ENCODE measurements at regions not wholly inside any gene's neighbourhood (a gene's known extent, or its start where the extent isn't known, plus 50 kb on each side); places are given as distances from the start of the nearest gene placed in this dataset.
A peak's percentile ranks its signal among the peaks of the same experiment; 100 is the strongest.

DNA sequence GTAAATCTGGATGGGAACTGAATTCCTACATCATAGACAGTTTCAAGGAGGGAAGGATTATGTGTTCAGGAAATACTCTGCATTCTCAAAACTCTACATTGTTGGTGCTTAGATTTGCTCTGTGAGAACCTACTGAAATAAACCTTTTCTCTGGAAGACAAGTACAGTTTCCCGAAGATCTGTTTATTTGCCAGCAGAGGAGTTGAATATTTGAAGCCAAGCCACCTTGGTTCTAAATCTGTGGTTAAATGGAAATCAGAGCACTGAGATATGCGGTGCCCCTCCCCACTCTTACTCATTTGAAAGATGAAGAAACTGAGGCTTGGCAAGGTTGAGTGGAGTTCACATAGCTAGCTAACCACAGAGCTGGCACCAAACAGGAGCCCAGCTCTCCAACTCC lies 146.3 kb upstream of the CTAGE1 start:
- H3K27ac ChIP-seq, result peak overlapping the region in 1 of 2 donors; percentile 93
- intact Hi-C loops (cut with DNase I; ENCODE audit: low total_unique reads), result loop anchor here (5.0 to 10.0 kb wide), 5 partner anchors 179 to 659 kb away; no protein-coding TSS in a partner anchor
- no peaks in the 10 kb centered on the region for H3K36me3 ChIP-seq
- TF ChIP-seq, protein P1, sequence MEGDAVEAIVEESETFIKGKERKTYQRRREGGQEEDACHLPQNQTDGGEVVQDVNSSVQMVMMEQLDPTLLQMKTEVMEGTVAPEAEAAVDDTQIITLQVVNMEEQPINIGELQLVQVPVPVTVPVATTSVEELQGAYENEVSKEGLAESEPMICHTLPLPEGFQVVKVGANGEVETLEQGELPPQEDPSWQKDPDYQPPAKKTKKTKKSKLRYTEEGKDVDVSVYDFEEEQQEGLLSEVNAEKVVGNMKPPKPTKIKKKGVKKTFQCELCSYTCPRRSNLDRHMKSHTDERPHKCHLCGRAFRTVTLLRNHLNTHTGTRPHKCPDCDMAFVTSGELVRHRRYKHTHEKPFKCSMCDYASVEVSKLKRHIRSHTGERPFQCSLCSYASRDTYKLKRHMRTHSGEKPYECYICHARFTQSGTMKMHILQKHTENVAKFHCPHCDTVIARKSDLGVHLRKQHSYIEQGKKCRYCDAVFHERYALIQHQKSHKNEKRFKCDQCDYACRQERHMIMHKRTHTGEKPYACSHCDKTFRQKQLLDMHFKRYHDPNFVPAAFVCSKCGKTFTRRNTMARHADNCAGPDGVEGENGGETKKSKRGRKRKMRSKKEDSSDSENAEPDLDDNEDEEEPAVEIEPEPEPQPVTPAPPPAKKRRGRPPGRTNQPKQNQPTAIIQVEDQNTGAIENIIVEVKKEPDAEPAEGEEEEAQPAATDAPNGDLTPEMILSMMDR (IDR thresholded peaks at IDR 0.05), result no peak
- peaks cover 0 to 18% (median 6%) of the 10 kb centered on the region in 4 donors for H3K4me1 ChIP-seq
- H3K9me3 ChIP-seq, result no peaks in the 10 kb centered on the region
- DNase-seq, result no peak
- no peak overlapping the region for H3K4me3 ChIP-seq
- H3K27me3 ChIP-seq, result no peaks in the 10 kb centered on the region

DNA sequence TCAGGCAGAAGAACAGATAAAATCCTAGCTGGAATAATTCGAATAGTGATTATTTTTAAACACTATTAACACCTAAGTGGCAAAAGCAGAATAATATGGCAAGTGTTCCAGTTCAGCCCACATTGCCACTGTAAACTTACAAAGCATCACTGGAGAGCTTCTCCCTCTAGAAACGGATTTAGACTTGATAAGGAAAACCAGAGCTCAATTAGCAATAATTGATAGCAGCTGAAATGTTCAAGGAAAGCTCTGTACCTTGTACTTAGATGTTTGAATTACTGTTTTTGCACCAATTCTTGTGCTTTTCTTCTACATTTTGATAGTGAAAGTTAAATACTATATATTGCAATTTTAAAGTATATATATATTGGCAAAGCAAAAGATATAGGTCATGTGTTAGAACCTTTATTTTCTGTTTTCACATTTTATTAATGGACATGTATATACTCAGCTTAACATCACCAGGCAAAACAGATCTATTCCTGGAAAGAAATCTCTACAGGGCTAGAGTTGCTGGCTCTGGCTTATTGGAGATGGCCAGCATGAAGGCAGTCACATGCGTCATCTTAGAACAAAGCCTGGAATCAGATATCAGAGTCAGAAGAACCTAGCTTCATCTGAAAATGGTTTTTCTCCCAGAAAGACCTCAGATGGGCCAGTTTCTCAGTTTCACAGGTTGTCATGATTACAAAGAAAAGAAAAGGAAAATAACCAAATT lies 149.1 kb upstream of the CTAGE1 start:
- H3K27me3 ChIP-seq, result no peaks in the 10 kb centered on the region
- intact Hi-C loops (cut with DNase I; ENCODE audit: low total_unique reads), result loop anchor here (10.0 kb wide), 2 partner anchors 182 to 662 kb away; no protein-coding TSS in a partner anchor
- no peaks in the 10 kb centered on the region for H3K36me3 ChIP-seq
- no peak overlapping the region for H3K27ac ChIP-seq
- peaks cover 0 to 4% (median 4%) of the 10 kb centered on the region in 4 donors for H3K4me1 ChIP-seq
- TF ChIP-seq, protein P1 (IDR thresholded peaks at IDR 0.05), result no peak
- DNase-seq, result no peak
- H3K4me3 ChIP-seq, result no peak overlapping the region
- H3K9me3 ChIP-seq, result no peaks in the 10 kb centered on the region

DNA sequence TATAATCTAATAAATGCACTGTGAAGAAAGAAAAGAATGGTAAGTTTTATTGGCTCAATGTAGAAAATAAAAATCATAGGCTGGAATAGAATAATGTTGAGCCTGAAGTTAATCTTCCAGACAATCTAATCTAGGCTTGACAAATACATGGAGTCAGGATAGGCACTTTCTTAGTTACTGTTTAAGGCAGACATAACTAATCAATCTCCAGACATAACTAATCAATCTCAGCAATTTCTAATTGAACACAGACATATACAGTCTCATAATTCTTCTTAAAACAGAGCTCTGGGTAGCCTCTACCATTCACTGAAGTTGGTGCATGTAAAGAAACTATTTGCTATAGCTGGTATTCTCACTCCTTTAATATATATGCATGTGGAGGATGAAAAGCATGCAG lies 150.1 kb upstream of the CTAGE1 start:
- no peak overlapping the region for H3K27ac ChIP-seq
- H3K9me3 ChIP-seq, result no peaks in the 10 kb centered on the region
- intact Hi-C loops (cut with DNase I; ENCODE audit: low total_unique reads), result loop anchor here (10.0 kb wide), 2 partner anchors 183 to 663 kb away; no protein-coding TSS in a partner anchor
- H3K4me1 ChIP-seq, result peaks cover 0 to 4% (median 4%) of the 10 kb centered on the region in 4 donors
- H3K27me3 ChIP-seq, result no peaks in the 10 kb centered on the region
- H3K36me3 ChIP-seq, result no peaks in the 10 kb centered on the region
- TF ChIP-seq, protein P1 (IDR thresholded peaks at IDR 0.05), result no peak
- DNase-seq, result no peak
- H3K4me3 ChIP-seq, result no peak overlapping the region

DNA sequence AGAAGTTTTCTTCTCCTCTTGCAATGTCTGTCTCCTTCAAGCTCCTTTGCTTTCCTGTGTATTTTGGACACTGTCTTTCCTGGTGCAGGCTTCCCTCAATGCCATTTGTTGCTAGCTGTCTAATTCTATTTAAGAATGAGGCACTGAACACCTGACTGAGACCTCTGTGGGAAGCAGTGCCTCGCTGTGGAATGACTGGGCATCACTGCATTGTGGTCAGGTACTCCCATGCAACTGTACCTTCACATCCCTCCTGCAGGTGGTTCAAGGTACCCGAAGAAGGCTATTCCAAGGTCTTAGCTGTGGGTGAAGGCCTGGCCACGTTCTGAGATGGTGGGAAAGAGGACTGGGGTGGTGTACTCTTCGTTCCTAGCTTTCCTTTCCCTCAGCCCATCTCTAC lies 152.8 kb upstream of the CTAGE1 start:
- no peaks in the 10 kb centered on the region for H3K36me3 ChIP-seq
- no peaks in the 10 kb centered on the region for H3K4me1 ChIP-seq
- TF ChIP-seq, protein P1 (IDR thresholded peaks at IDR 0.05), result no peak
- H3K27me3 ChIP-seq, result no peaks in the 10 kb centered on the region
- no peaks in the 10 kb centered on the region for H3K9me3 ChIP-seq
- intact Hi-C loops (cut with DNase I; ENCODE audit: low total_unique reads), result no loop called here
- DNase-seq, result no peak
- no peak overlapping the region for H3K4me3 ChIP-seq
- no peak overlapping the region for H3K27ac ChIP-seq

DNA sequence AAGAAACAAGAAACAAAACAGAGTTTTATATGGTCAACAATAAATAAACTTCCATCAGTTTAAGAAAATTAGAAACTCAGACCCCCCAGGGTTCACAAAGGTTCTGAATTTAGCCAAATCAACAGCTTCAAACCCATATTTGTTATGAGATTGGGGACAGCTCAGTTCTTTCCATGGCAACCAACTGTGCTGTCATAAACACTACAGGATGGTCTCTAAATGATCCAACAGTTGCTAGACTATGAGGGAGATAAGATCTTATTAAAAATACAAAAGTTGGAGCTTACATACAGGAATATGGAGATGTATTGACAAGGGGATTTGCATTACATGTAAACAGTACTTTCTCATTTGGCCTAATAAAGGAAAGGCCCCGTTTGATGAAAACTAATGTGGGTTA lies 154.6 kb upstream of the CTAGE1 start:
- no peak overlapping the region for H3K4me3 ChIP-seq
- no peaks in the 10 kb centered on the region for H3K36me3 ChIP-seq
- H3K4me1 ChIP-seq, result no peaks in the 10 kb centered on the region
- H3K27me3 ChIP-seq, result no peaks in the 10 kb centered on the region
- no peaks in the 10 kb centered on the region for H3K9me3 ChIP-seq
- TF ChIP-seq, protein P1 (IDR thresholded peaks at IDR 0.05), result no peak
- no peak overlapping the region for H3K27ac ChIP-seq
- DNase-seq, result no peak
- intact Hi-C loops (cut with DNase I; ENCODE audit: low total_unique reads), result no loop called here

All from tibial artery (tissue), 4 donors.